ENCODE measurements at regions not wholly inside any gene's neighbourhood (a gene's known extent, or its start where the extent isn't known, plus 50 kb on each side); places are given as distances from the start of the nearest gene placed in this dataset.

GRCh38 chr3:46113608-46114007, 86.3 kb upstream of the XCR1 start:
- DNase-seq (ENCODE audit: low spot score): no peak

- no peak for DNase-seq (ENCODE audit: low spot score)
Measured at GRCh38 chr3:46112984-46113383, 85.7 kb upstream of the XCR1 start.

GRCh38 chr3:46112296-46112695, 85.0 kb upstream of the XCR1 start:
- DNase-seq (ENCODE audit: low spot score): no peak

- peak; percentile 52 for DNase-seq (ENCODE audit: low spot score)
Measured at GRCh38 chr3:46110701-46111493, 83.6 kb upstream of the XCR1 start.

- DNase-seq (ENCODE audit: low spot score): no peak
Measured at GRCh38 chr3:46107682-46108081, 80.4 kb upstream of the XCR1 start.

GRCh38 chr3:46105306-46105919, 78.1 kb upstream of the XCR1 start:
- DNase-seq (ENCODE audit: low spot score): no peak

GRCh38 chr3:46104706-46105105, 77.4 kb upstream of the XCR1 start:
- DNase-seq (ENCODE audit: low spot score): no peak

GRCh38 chr3:46102780-46103130, 75.5 kb upstream of the XCR1 start:
- DNase-seq (ENCODE audit: low spot score): no peak

- DNase-seq (ENCODE audit: low spot score): no peak
Measured at GRCh38 chr3:46102059-46102779, 74.9 kb upstream of the XCR1 start.

GRCh38 chr3:46100812-46101211, 73.5 kb upstream of the XCR1 start:
- no peak for DNase-seq (ENCODE audit: low spot score)

- peak; percentile 33 for DNase-seq (ENCODE audit: low spot score)
Measured at GRCh38 chr3:46098319-46098761, 71.1 kb upstream of the XCR1 start.

GRCh38 chr3:46097691-46098241, 70.5 kb upstream of the XCR1 start:
- no peak for DNase-seq (ENCODE audit: low spot score)

- DNase-seq (ENCODE audit: low spot score): no peak
Measured at GRCh38 chr3:46096781-46097180, 69.5 kb upstream of the XCR1 start.

GRCh38 chr3:46096336-46096735, 69.1 kb upstream of the XCR1 start:
- DNase-seq (ENCODE audit: low spot score): no peak

GRCh38 chr3:46095307-46095706, 68.0 kb upstream of the XCR1 start:
- no peak for DNase-seq (ENCODE audit: low spot score)

- no peak for DNase-seq (ENCODE audit: low spot score)
Measured at GRCh38 chr3:46094506-46094905, 67.2 kb upstream of the XCR1 start.

GRCh38 chr3:46093966-46094365, 66.7 kb upstream of the XCR1 start:
- no peak for DNase-seq (ENCODE audit: low spot score)

GRCh38 chr3:46093327-46093942, 66.2 kb upstream of the XCR1 start:
- DNase-seq (ENCODE audit: low spot score): no peak

- DNase-seq (ENCODE audit: low spot score): no peak
Measured at GRCh38 chr3:46092702-46093080, 65.4 kb upstream of the XCR1 start.

GRCh38 chr3:46091741-46092701, 64.7 kb upstream of the XCR1 start:
- no peak for DNase-seq (ENCODE audit: low spot score)

GRCh38 chr3:46091046-46091445, 63.8 kb upstream of the XCR1 start:
- DNase-seq (ENCODE audit: low spot score): no peak
